Gastroesophageal sphincter (tissue), 3 donors: ENCODE measurements at regions not wholly inside any gene's neighbourhood (a gene's known extent, or its start where the extent isn't known, plus 50 kb on each side); places are given as distances from the start of the nearest gene placed in this dataset.

ENCODE experiments used
- POLR2A ChIP-seq, 2 donors: fragments of 450-650 bp; IDR thresholded peaks; one replicate each; pipeline ENCODE4 v1.6.1; 2017; ENCODE audit warnings: antibody characterized with exemption in 2 of 2, mild to moderate bottlenecking in 2 of 2, moderate library complexity in 1 of 2
- TF ChIP-seq, protein P1 (sequence below), 4 experiments: fragments of 200-600 bp in 2 of 4; fragments of 450-650 bp in 2 of 4; sonication (generic) in 1 of 4; IDR thresholded peaks; one replicate each; pipeline ENCODE4 v1.5.1; 2017 to 2019; ENCODE audit warnings: antibody characterized with exemption in 4 of 4, mild to moderate bottlenecking in 2 of 4, moderate library complexity in 2 of 4

DNA sequence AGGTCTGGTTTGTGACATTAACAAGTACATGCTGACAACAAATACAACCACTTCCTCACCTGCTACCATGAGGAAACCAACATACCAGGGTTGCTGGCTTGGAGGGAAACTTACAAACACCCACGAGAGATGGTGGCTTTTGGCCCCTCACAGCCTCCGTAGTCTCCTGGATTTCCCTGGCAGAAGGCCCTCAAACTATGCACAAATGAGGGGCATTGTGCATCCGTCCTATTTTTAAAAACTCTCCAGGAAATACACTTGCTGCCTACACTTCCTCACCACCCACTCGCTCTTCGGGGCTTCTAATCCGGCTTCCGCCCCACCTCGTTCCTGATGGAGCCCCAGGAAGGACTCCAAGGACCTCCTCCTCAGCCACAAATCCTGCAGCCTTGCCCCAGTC, 355.0 kb upstream of the GATB start:
- TF ChIP-seq, protein P1, sequence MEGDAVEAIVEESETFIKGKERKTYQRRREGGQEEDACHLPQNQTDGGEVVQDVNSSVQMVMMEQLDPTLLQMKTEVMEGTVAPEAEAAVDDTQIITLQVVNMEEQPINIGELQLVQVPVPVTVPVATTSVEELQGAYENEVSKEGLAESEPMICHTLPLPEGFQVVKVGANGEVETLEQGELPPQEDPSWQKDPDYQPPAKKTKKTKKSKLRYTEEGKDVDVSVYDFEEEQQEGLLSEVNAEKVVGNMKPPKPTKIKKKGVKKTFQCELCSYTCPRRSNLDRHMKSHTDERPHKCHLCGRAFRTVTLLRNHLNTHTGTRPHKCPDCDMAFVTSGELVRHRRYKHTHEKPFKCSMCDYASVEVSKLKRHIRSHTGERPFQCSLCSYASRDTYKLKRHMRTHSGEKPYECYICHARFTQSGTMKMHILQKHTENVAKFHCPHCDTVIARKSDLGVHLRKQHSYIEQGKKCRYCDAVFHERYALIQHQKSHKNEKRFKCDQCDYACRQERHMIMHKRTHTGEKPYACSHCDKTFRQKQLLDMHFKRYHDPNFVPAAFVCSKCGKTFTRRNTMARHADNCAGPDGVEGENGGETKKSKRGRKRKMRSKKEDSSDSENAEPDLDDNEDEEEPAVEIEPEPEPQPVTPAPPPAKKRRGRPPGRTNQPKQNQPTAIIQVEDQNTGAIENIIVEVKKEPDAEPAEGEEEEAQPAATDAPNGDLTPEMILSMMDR (IDR thresholded peaks at IDR 0.05): no peak
- TF ChIP-seq POLR2A (IDR thresholded peaks at IDR 0.05): no peak
